Central memory CD8-positive, alpha-beta T cell (primary cell): ENCODE measurements at regions not wholly inside any gene's neighbourhood (a gene's known extent, or its start where the extent isn't known, plus 50 kb on each side); places are given as distances from the start of the nearest gene placed in this dataset.

Experiments
- ATAC-seq: fragments of 150-1000 bp; cut with Tn5 transposase; replicated peaks from 2 replicates; pipeline ENCODE4 v1.10.0; 2022; ENCODE audit warnings: mild to moderate bottlenecking, moderate FRiP score, moderate number of reproducible peaks; ENCODE audit not compliant: poor library complexity, severe bottlenecking; ENCODE audit errors: extremely low read depth
- DNase-seq, 2 donors: peaks; one replicate each; pipeline ENCODE4 v3.0.0; 2021; ENCODE audit warnings: low spot score in 2 of 2
- H3K27ac Mint-ChIP-seq: one replicate; pipeline ENCODE4 v1.8.0; 2022; ENCODE audit warnings: low read depth, mild to moderate bottlenecking, moderate library complexity, mixed read lengths
- H3K27me3 Mint-ChIP-seq: one replicate; pipeline ENCODE4 v1.8.0; 2022; ENCODE audit warnings: mixed read lengths
- H3K36me3 Mint-ChIP-seq: one replicate; pipeline ENCODE4 v1.8.0; 2022; ENCODE audit warnings: mild to moderate bottlenecking, moderate library complexity, mixed read lengths; ENCODE audit not compliant: insufficient read depth
- H3K4me1 Mint-ChIP-seq: one replicate; pipeline ENCODE4 v1.8.0; 2022; ENCODE audit warnings: mixed read lengths
- H3K4me3 Mint-ChIP-seq: one replicate; pipeline ENCODE4 v1.8.0; 2022; ENCODE audit warnings: mild to moderate bottlenecking, moderate library complexity, mixed read lengths
- H3K9me3 Mint-ChIP-seq: one replicate; pipeline ENCODE4 v1.8.0; 2022; ENCODE audit warnings: mixed read lengths

- Mint-ChIP-seq H3K9me3 (peaks cover 5% of the 10 kb centered on the region), H3K4me3 (no peak overlapping the region), H3K27ac (no peak overlapping the region), H3K27me3 (peaks cover 61% of the 10 kb centered on the region), H3K36me3 (no peaks in the 10 kb centered on the region), H3K4me1 (no peaks in the 10 kb centered on the region)
- no peak for DNase-seq
- no peak for ATAC-seq
These were observed 72.7 kb upstream of the MANSC4 start for GRCh38 chr12:27852742-27853141.
